Tibial nerve (tissue), 4 donors: ENCODE measurements at regions not wholly inside any gene's neighbourhood (a gene's known extent, or its start where the extent isn't known, plus 50 kb on each side); places are given as distances from the start of the nearest gene placed in this dataset.

Source experiments
- DNase-seq, 2 donors: peaks; one replicate each; pipeline ENCODE4 v3.0.0-alpha.2; 2019; ENCODE audit warnings: low spot score in 2 of 2
- H3K27ac ChIP-seq, 4 donors: fragments of 200-600 bp; sonication (generic) in 3 of 4; one replicate each; pipeline ENCODE4 v1.5.1; 2017 to 2019; ENCODE audit warnings: mild to moderate bottlenecking in 1 of 4
- H3K27me3 ChIP-seq, 2 donors: fragments of 200-600 bp; sonication (generic) in 1 of 2; one replicate each; pipeline versions ENCODE4 v1.5.1 to v1.6.0; 2017 to 2019
- H3K36me3 ChIP-seq, 3 donors: fragments of 200-600 bp; sonication (generic); one replicate each; pipeline ENCODE4 v1.5.1; 2018 to 2019
- H3K4me1 ChIP-seq, 4 donors: fragments of 200-600 bp; sonication (generic) in 3 of 4; one replicate each; pipeline ENCODE4 v1.5.1; 2017 to 2019
- H3K4me3 ChIP-seq, 4 donors: fragments of 200-600 bp; sonication (generic) in 3 of 4; one replicate each; pipeline ENCODE4 v1.5.1; 2017 to 2019; ENCODE audit warnings: mild to moderate bottlenecking in 1 of 4, moderate library complexity in 1 of 4
- H3K9me3 ChIP-seq, 4 donors: fragments of 200-600 bp; sonication (generic) in 3 of 4; one replicate each; pipeline ENCODE4 v1.5.1; 2017 to 2019
- CTCF ChIP-seq, 5 experiments: fragments of 200-600 bp in 3 of 5; fragments of 450-650 bp in 2 of 5; sonication (generic) in 3 of 5; IDR thresholded peaks; one replicate each; pipeline ENCODE4 v1.5.1; 2016 to 2019; ENCODE audit warnings: antibody characterized with exemption in 5 of 5, mild to moderate bottlenecking in 3 of 5, moderate library complexity in 2 of 5
- EP300 ChIP-seq, 2 donors: sonication (generic); formaldehyde crosslinking; IDR thresholded peaks; one replicate each; pipeline ENCODE4 v1.6.1; 2017; ENCODE audit warnings: antibody characterized with exemption in 2 of 2, mild to moderate bottlenecking in 1 of 2
- POLR2A ChIP-seq, 2 donors: fragments of 450-650 bp; IDR thresholded peaks; one replicate each; pipeline ENCODE4 v1.6.1; 2017; ENCODE audit warnings: antibody characterized with exemption in 2 of 2, mild to moderate bottlenecking in 2 of 2, moderate library complexity in 2 of 2
- WGBS, 2 donors: methylation state at CpG; one replicate each; pipeline ENCODE4 v1.1.5; 2018; 5-methylcytosine and 5-hydroxymethylcytosine counted together

GRCh38 chr13:40379794-40380578 is 286.5 kb downstream of the FOXO1 start:
- no peak overlapping the region for H3K4me3 ChIP-seq
- no peaks in the 10 kb centered on the region for H3K9me3 ChIP-seq
- peaks cover 0 to 77% (median 9%) of the 10 kb centered on the region in 4 donors for H3K4me1 ChIP-seq
- no peaks in the 10 kb centered on the region for H3K27me3 ChIP-seq
- no peaks in the 10 kb centered on the region for H3K36me3 ChIP-seq
- WGBS, 2 donors, result 43 to 59% methylated on average over 10 of the region's 10 CpGs
- DNase-seq, result no peak
- TF ChIP-seq EP300 (IDR thresholded peaks at IDR 0.05), result no peak
- TF ChIP-seq POLR2A (IDR thresholded peaks at IDR 0.05), result no peak
- TF ChIP-seq CTCF (IDR thresholded peaks at IDR 0.05), result no peak
- peak overlapping the region in 3 of 4 donors; percentile 1 to 79 (median 77) for H3K27ac ChIP-seq

- Histone ChIP-seq H3K4me3 (no peak overlapping the region), H3K36me3 (no peaks in the 10 kb centered on the region), H3K4me1 (peaks cover 0 to 63% (median 10%) of the 10 kb centered on the region in 4 donors), H3K27me3 (no peaks in the 10 kb centered on the region), H3K9me3 (no peaks in the 10 kb centered on the region), H3K27ac (peak overlapping the region in 2 of 4 donors; percentile 19 to 70)
- TF ChIP-seq CTCF (IDR thresholded peaks at IDR 0.05) (no peak), POLR2A (IDR thresholded peaks at IDR 0.05) (no peak), EP300 (IDR thresholded peaks at IDR 0.05) (peak in 1 of 2 donors; percentile 53)
- 92 to 93% methylated on average over 23 to 27 of the region's 27 CpGs for WGBS, 2 donors
- peak; percentile 45 to 55 for DNase-seq
Observed at GRCh38 chr13:40381935-40382764, 284.3 kb downstream of the FOXO1 start.

- no peak overlapping the region for H3K4me3 ChIP-seq
- H3K4me1 ChIP-seq, result peaks cover 0 to 53% (median 10%) of the 10 kb centered on the region in 4 donors
- H3K27ac ChIP-seq, result peak overlapping the region in 2 of 4 donors; percentile 64 to 70
- H3K27me3 ChIP-seq, result no peaks in the 10 kb centered on the region
- no peaks in the 10 kb centered on the region for H3K9me3 ChIP-seq
- H3K36me3 ChIP-seq, result no peaks in the 10 kb centered on the region
- WGBS, 2 donors, result 19 to 44% methylated on average over 2 to 6 of the region's 7 CpGs
- TF ChIP-seq EP300 (IDR thresholded peaks at IDR 0.05) (no peak), CTCF (IDR thresholded peaks at IDR 0.05) (no peak), POLR2A (IDR thresholded peaks at IDR 0.05) (no peak)
- no peak for DNase-seq
Observed at GRCh38 chr13:40383132-40383531, 283.3 kb downstream of the FOXO1 start.

DNA sequence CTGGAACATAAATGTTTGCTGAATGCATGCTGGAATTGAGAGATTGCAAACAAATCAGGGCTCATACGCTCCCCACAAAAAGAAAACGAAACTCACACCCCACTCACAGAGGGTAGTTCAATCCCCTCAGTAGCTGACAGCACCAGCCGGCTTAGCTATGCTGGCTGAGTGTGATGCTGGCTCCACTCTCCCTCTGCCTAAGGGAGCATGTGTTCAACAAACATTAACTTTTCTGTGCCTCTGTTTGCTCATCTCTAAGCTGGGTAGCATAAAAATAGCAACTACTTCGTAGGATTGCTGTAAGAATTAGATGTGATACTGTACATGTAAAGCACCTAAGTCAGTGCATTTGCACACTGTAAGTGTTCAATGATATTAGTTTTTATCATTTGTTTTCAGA is 282.6 kb downstream of the FOXO1 start:
- no peaks in the 10 kb centered on the region for H3K9me3 ChIP-seq
- no peak overlapping the region for H3K4me3 ChIP-seq
- DNase-seq, result no peak
- TF ChIP-seq CTCF (IDR thresholded peaks at IDR 0.05), result no peak
- TF ChIP-seq EP300 (IDR thresholded peaks at IDR 0.05), result no peak
- TF ChIP-seq POLR2A (IDR thresholded peaks at IDR 0.05), result no peak
- peaks cover 0 to 51% (median 13%) of the 10 kb centered on the region in 4 donors for H3K4me1 ChIP-seq
- no peaks in the 10 kb centered on the region for H3K36me3 ChIP-seq
- WGBS, 2 donors, result 61 to 69% methylated on average over 4 of the region's 4 CpGs
- H3K27me3 ChIP-seq, result no peaks in the 10 kb centered on the region
- peak overlapping the region in 1 of 4 donors; percentile 70 for H3K27ac ChIP-seq
